SHP77 treated with DMSO at 0.1 percent for 48 hours (cell line): ENCODE measurements at regions not wholly inside any gene's neighbourhood (a gene's known extent, or its start where the extent isn't known, plus 50 kb on each side); places are given as distances from the start of the nearest gene placed in this dataset.
"Not testable (repeated sequence)": the region's sequence is repeated elsewhere in the genome, so short reads cannot be mapped to it uniquely, and the experiment has no call there.

ENCODE experiments used
- DNase-seq: peaks from one replicate; lab custom pipeline; 2025; lab: John Stamatoyannopoulos, UW

DNA sequence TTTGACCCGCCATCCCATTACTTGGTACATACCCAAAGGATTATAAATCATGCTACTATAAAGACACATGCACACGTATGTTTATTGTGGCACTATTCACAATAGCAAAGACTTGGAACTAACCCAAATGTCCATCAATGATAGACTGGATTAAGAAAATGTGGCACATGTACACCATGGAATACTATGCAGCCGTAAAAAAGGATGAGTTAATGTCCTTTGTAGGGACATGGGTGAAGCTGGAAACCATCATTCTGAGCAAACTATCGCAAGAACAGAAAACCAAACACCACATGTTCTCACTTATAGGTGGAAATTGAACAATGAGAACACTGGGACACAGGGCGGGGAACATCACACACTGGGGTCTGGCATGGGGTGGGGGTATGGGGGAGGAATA is 57.1 kb upstream of the GMDS start:
- DNase-seq = not testable (repeated sequence)

DNA sequence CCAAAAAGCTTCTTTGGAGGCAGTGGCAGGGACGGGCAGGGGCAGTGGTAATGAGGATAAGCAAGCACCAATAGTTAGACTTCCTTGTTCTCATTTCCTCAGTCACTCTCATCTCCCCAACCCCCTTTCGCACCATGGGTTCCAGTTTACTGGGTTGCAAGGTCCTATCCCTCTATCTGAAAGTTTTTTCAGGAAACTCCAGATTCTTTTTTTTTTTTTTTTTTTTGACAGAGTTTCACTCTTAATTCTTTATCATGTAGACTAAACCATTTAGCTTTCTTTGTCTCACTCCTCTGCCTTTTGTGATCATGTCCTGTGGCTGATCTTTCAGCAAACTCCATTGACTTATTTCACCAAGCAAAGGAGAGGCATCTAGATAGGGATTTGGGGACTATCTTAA is 51.4 kb upstream of the GMDS start:
- DNase-seq = no peak
